HepG2 (cell line): ENCODE measurements at regions not wholly inside any gene's neighbourhood (a gene's known extent, or its start where the extent isn't known, plus 50 kb on each side); places are given as distances from the start of the nearest gene placed in this dataset.

ENCODE experiments used
- AHR ChIP-seq: IDR thresholded peaks from 2 replicates; pipeline ENCODE4 v1.6.1; 2018; ENCODE audit warnings: missing genetic modification reagents, missing compliant biosample characterization
- HMGXB4 ChIP-seq, 2 experiments: sonication (generic) in 1 of 2; formaldehyde crosslinking in 1 of 2; IDR thresholded peaks; 2 replicates each; pipeline versions ENCODE4 v1.4.0 to v1.6.1; 2018 to 2020; ENCODE audit warnings: missing genetic modification reagents in 2 of 2, borderline replicate concordance in 1 of 2, low read depth in 1 of 2, mild to moderate bottlenecking in 1 of 2, missing biosample characterization in 1 of 2
- RARG ChIP-seq: sonication (generic); formaldehyde crosslinking; IDR thresholded peaks from 2 replicates; pipeline ENCODE4 v1.4.0; 2020; ENCODE audit warnings: low read depth, mild to moderate bottlenecking, missing genetic modification reagents
- SIX1 ChIP-seq: sonication (generic); formaldehyde crosslinking; IDR thresholded peaks from 2 replicates; pipeline ENCODE4 v1.4.0; 2020; ENCODE audit warnings: missing genetic modification reagents, borderline replicate concordance
- ZNF30 ChIP-seq: sonication (generic); formaldehyde crosslinking; IDR thresholded peaks from 2 replicates; pipeline ENCODE4 v1.5.0; 2020; ENCODE audit warnings: mild to moderate bottlenecking, missing genetic modification reagents
- ZUFSP ChIP-seq: sonication (generic); formaldehyde crosslinking; IDR thresholded peaks from 2 replicates; pipeline ENCODE4 v1.9.0; 2021; ENCODE audit warnings: missing genetic modification reagents, mild to moderate bottlenecking, borderline replicate concordance
- TF ChIP-seq, protein P1 (sequence below): sonication (generic); formaldehyde crosslinking; IDR thresholded peaks from 2 replicates; pipeline ENCODE4 v1.5.0; 2020; ENCODE audit warnings: mild to moderate bottlenecking, missing genetic modification reagents, moderate library complexity
- TF ChIP-seq, protein P2 (sequence below): IDR thresholded peaks from 2 replicates; pipeline ENCODE4 v1.6.1; 2012; ENCODE audit warnings: inconsistent platforms

- TF ChIP-seq, protein P1, sequence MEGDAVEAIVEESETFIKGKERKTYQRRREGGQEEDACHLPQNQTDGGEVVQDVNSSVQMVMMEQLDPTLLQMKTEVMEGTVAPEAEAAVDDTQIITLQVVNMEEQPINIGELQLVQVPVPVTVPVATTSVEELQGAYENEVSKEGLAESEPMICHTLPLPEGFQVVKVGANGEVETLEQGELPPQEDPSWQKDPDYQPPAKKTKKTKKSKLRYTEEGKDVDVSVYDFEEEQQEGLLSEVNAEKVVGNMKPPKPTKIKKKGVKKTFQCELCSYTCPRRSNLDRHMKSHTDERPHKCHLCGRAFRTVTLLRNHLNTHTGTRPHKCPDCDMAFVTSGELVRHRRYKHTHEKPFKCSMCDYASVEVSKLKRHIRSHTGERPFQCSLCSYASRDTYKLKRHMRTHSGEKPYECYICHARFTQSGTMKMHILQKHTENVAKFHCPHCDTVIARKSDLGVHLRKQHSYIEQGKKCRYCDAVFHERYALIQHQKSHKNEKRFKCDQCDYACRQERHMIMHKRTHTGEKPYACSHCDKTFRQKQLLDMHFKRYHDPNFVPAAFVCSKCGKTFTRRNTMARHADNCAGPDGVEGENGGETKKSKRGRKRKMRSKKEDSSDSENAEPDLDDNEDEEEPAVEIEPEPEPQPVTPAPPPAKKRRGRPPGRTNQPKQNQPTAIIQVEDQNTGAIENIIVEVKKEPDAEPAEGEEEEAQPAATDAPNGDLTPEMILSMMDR (CRISPR knock-in tag) = no peak
- TF ChIP-seq ZUFSP (CRISPR knock-in tag) = no peak
- TF ChIP-seq AHR (CRISPR knock-in tag) = no peak
- no peak for TF ChIP-seq HMGXB4 (CRISPR knock-in tag; IDR thresholded peaks at IDR 0.05; ENCODE audit: borderline replicate concordance in 1 of 2, low read depth in 1 of 2)
- TF ChIP-seq, protein P2, sequence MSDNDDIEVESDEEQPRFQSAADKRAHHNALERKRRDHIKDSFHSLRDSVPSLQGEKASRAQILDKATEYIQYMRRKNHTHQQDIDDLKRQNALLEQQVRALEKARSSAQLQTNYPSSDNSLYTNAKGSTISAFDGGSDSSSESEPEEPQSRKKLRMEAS = no peak
- no peak for TF ChIP-seq RARG (CRISPR knock-in tag)
- no peak for TF ChIP-seq SIX1 (CRISPR knock-in tag)
- TF ChIP-seq ZNF30 = no peak
These were observed 159.0 kb upstream of the GALNT2 start for GRCh38 chr1:229907884-229908638.
